ENCODE measurements at regions not wholly inside any gene's neighbourhood (a gene's known extent, or its start where the extent isn't known, plus 50 kb on each side); places are given as distances from the start of the nearest gene placed in this dataset.

DNA sequence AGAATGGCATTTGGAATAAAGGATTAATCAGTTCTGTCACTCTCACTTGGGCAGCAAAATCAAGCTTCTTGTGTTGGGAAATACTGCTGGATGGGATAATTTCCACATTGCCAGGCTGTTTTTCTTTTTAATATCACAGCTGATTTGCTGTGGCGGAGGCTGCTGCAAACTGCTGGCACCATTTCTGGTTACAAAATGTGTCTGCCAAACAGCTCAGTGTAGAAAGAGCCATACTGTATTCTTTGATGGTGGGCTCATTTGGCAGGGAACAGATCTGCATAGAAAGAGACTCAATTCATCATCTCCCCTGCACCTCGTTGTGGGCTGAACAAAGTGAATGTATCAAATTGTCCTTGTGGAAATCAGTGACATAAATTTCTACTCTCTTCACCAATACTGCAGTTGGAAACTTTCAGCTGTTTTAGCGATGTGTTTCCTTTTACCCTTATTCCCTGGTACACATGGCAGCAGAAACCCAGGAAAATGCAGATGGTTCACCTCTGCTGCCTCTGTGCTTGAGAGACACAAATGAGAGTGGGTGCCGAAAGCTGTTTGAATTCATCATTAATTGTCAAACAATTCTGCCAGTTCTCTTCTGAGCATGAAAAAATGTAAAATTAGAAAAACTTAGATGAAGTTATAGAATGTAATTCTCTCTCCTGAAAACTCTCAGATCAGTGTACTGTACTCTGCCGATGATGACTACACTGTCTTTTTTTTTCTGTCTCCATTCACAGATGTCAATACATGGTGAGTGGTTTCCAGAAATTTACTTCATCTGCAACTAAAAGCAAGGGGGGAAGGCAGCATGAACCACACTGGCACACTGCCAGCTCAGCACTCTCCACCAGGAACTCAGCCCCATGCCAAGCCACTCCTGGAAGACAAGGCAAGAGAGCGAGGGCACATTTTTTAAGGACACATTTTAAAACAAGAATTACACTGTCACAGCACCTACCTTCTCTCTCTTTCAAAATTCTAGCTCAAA, 75.0 kb downstream of the HMHB1 start:
- H3K27ac ChIP-seq (ENCODE audit: low read length), result peak overlapping the region; percentile 80
- peak; percentile 83 for DNase-seq
- no CpG with 5 or more reads among the region's 6 CpGs for WGBS (ENCODE audit: insufficient coverage)

DNA sequence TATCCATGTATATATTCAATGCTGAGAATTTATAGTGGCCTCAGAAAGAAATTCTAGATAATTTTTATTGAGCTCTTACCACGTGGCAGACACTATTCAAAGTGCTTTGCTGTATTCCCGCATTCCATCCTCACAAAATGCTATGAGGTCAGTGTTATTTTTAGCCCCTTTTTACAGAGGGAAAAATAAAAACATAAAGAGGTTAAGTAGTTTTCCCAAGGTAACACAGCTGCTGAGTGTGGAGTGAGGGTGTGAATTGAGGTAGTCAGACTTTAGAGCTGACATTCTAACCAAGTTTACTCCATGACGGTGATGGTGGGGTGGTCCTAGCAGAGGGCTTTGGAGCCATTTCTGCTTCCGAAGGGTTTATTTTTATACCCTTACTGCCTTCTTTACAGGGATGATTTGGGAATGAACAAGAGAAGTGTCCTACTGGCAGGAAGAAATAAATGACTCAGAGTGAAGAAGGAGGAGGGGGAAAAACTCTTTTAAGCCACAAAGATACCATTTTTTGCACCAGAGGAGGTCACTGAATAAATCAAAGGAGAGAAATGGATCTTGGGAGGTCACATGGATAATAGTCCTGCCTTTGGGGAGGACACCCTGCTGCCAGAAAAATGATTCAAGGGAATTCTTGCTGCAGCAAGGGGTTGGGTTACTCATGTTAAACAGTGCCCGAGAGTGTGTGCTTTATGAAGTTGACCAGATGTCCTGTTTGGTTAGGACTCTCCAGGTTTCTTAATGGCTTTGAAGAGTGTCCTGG, 76.1 kb downstream of the HMHB1 start:
- H3K27me3 ChIP-seq (ENCODE audit: control insufficient read depth, insufficient read depth, low read length), result no peaks in the 10 kb centered on the region
- no peaks in the 10 kb centered on the region for H3K36me3 ChIP-seq (ENCODE audit: control insufficient read depth, insufficient read depth, low read length)
- peaks cover 39% of the 10 kb centered on the region for H3K4me1 ChIP-seq (ENCODE audit: control insufficient read depth, insufficient read depth, low read length)
- WGBS (ENCODE audit: insufficient coverage), result 22% methylated on average over 1 of the region's 5 CpGs
- DNase-seq, result peak; percentile 89
- peak overlapping the region; percentile 80 for H3K27ac ChIP-seq (ENCODE audit: low read length)
- H3K4me3 ChIP-seq (ENCODE audit: low read length), result no peak overlapping the region
- H3K9me3 ChIP-seq (replicated peaks; ENCODE audit: control insufficient read depth, low read depth, low read length), result no peaks in the 10 kb centered on the region

More for the DNA sequence above, 75.0 kb downstream of the HMHB1 start:
- Histone ChIP-seq H3K27me3 (ENCODE audit: control insufficient read depth, insufficient read depth, low read length) (no peaks in the 10 kb centered on the region), H3K4me1 (ENCODE audit: control insufficient read depth, insufficient read depth, low read length) (peaks cover 31% of the 10 kb centered on the region), H3K4me3 (ENCODE audit: low read length) (no peak overlapping the region), H3K36me3 (ENCODE audit: control insufficient read depth, insufficient read depth, low read length) (no peaks in the 10 kb centered on the region), H3K9me3 (replicated peaks; ENCODE audit: control insufficient read depth, low read depth, low read length) (no peaks in the 10 kb centered on the region)

DNA sequence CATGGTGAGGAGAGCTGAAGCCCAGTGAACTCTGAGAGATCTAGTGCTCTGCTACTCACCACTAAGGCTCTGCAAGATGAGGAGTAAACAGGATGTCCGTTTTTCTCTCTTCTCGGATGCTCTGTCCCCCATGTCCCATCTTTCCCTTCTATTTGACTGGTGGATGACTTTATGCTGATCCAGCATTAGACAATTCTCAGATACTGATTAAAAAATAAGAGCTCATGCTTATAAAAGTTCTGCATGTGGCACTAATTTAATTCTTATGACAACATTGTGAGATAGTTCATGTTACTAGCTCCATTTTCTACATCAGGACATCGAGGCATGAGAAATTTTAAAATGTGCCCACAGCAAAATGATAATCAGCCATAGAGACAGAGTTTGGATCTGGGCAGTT, 77.0 kb downstream of the HMHB1 start:
- Histone ChIP-seq H3K9me3 (replicated peaks; ENCODE audit: control insufficient read depth, low read depth, low read length) (no peaks in the 10 kb centered on the region), H3K4me3 (ENCODE audit: low read length) (no peak overlapping the region), H3K4me1 (ENCODE audit: control insufficient read depth, insufficient read depth, low read length) (peaks cover 39% of the 10 kb centered on the region), H3K27me3 (ENCODE audit: control insufficient read depth, insufficient read depth, low read length) (no peaks in the 10 kb centered on the region), H3K27ac (ENCODE audit: low read length) (peak overlapping the region; percentile 62), H3K36me3 (ENCODE audit: control insufficient read depth, insufficient read depth, low read length) (no peaks in the 10 kb centered on the region)
- no peak for DNase-seq
- no CpG with 5 or more reads among the region's 3 CpGs for WGBS (ENCODE audit: insufficient coverage)

DNA sequence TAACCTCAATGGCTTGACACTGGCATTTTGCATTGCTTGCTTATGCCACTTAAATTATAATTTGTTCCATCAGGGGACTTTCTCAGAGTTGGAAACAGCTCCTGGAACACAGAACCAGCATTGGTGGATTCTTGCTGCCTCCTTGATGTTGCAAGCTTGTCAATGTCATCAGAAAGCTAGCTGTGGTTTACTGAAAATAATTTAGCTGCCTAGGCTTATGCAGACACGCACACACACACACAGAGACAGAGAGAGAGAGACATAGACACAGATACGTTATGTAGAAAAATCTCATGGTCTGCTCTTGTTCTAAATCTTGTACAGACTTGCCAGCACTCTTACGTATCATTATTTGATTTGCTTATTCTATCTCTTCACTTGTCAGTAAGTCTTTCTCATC, 78.0 kb downstream of the HMHB1 start:
- WGBS (ENCODE audit: insufficient coverage), result no CpG with 5 or more reads among the region's 3 CpGs
- Histone ChIP-seq H3K4me3 (ENCODE audit: low read length) (no peak overlapping the region), H3K27ac (ENCODE audit: low read length) (no peak overlapping the region), H3K27me3 (ENCODE audit: control insufficient read depth, insufficient read depth, low read length) (no peaks in the 10 kb centered on the region), H3K4me1 (ENCODE audit: control insufficient read depth, insufficient read depth, low read length) (peaks cover 39% of the 10 kb centered on the region), H3K9me3 (replicated peaks; ENCODE audit: control insufficient read depth, low read depth, low read length) (no peaks in the 10 kb centered on the region), H3K36me3 (ENCODE audit: control insufficient read depth, insufficient read depth, low read length) (no peaks in the 10 kb centered on the region)
- no peak for DNase-seq

DNA sequence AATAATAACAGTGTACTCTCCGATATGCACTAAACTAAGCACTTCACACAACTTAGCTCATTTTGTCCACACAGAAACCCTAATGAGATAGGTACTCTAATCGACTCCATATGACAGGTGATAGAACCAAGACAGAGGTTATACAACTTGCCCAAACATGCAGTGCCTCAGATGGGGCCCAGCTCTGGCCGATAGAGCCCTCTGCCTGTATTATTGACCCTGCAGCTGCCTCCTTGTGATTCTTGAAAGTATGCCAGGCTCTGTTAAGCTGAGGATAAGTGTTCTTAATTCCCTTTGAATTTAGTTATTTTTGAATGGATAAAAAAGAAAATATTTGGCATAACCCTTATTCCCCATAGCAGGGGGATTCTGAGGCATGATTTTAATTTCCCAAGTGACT, 78.5 kb downstream of the HMHB1 start:
- Histone ChIP-seq H3K4me1 (ENCODE audit: control insufficient read depth, insufficient read depth, low read length) (peaks cover 39% of the 10 kb centered on the region), H3K27ac (ENCODE audit: low read length) (no peak overlapping the region), H3K36me3 (ENCODE audit: control insufficient read depth, insufficient read depth, low read length) (no peaks in the 10 kb centered on the region), H3K9me3 (replicated peaks; ENCODE audit: control insufficient read depth, low read depth, low read length) (no peaks in the 10 kb centered on the region), H3K27me3 (ENCODE audit: control insufficient read depth, insufficient read depth, low read length) (no peaks in the 10 kb centered on the region), H3K4me3 (ENCODE audit: low read length) (no peak overlapping the region)
- WGBS (ENCODE audit: insufficient coverage), result no CpG with 5 or more reads among the region's 3 CpGs
- peak; percentile 51 for DNase-seq

DNA sequence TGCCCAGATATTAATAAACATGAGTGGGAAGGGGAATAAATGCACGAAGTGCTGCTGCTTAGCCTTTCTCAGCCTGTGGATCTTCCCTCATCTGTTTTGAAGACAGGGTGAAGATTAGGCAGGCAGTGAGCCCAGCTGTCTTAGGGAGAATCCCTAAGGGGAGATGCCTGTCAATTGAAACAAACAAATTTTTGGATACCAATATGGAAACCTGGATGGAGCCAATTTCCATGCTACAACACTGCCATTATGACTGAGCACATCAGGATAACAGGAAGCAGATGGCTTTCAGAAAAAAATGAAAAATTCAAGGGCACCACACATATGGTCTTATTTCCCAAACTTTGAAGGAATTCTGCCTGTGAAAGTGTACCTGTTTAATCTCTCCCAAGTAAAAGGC, 80.3 kb downstream of the HMHB1 start:
- no peaks in the 10 kb centered on the region for H3K9me3 ChIP-seq (replicated peaks; ENCODE audit: control insufficient read depth, low read depth, low read length)
- 20% methylated on average over 1 of the region's 1 CpG for WGBS (ENCODE audit: insufficient coverage)
- no peak overlapping the region for H3K4me3 ChIP-seq (ENCODE audit: low read length)
- H3K4me1 ChIP-seq (ENCODE audit: control insufficient read depth, insufficient read depth, low read length), result peaks cover 30% of the 10 kb centered on the region
- no peaks in the 10 kb centered on the region for H3K27me3 ChIP-seq (ENCODE audit: control insufficient read depth, insufficient read depth, low read length)
- H3K27ac ChIP-seq (ENCODE audit: low read length), result no peak overlapping the region
- peak; percentile 35 for DNase-seq
- no peaks in the 10 kb centered on the region for H3K36me3 ChIP-seq (ENCODE audit: control insufficient read depth, insufficient read depth, low read length)

DNA sequence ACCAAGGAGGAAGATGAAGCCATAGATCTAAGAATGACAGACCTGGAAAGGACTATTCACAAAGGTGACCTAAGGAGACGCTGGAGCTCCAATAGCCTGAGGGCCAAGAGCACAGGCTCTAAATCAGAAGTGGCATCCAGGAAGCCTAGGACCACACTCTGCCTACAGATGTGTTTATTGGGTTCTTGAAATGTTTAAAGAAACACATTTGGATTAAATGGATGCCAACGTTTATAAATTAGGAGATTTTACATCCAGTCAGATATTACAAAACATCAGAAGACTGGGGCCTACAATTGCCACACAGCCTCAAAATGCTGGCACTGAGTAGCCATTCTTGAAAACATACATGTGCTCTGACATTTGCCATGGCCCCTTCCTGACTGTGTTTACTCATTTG, 80.9 kb downstream of the HMHB1 start:
- Histone ChIP-seq H3K9me3 (replicated peaks; ENCODE audit: control insufficient read depth, low read depth, low read length) (no peaks in the 10 kb centered on the region), H3K4me3 (ENCODE audit: low read length) (no peak overlapping the region), H3K27ac (ENCODE audit: low read length) (no peak overlapping the region), H3K27me3 (ENCODE audit: control insufficient read depth, insufficient read depth, low read length) (no peaks in the 10 kb centered on the region), H3K36me3 (ENCODE audit: control insufficient read depth, insufficient read depth, low read length) (no peaks in the 10 kb centered on the region), H3K4me1 (ENCODE audit: control insufficient read depth, insufficient read depth, low read length) (peaks cover 27% of the 10 kb centered on the region)
- 86% methylated on average over 1 of the region's 2 CpGs for WGBS (ENCODE audit: insufficient coverage)
- DNase-seq, result no peak

DNA sequence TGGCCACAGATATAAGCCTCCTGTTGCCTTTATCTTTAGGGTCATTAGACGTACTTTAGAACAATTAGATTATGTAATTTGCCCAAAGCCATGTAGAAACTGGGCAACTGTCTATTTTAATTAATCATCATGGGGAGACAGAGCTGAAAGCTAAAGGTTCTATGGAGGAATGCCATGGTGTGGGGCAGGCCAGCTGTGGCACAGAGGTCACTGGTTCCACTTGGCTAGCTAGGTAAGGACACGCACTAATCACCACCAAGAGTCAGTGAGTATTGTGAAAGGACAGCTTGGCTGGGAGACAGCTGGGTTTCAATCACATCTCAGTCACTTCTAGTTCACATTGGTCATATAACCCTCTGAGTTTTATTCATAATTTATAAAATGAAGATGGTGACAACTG, 81.7 kb downstream of the HMHB1 start:
- H3K27me3 ChIP-seq (ENCODE audit: control insufficient read depth, insufficient read depth, low read length), result no peaks in the 10 kb centered on the region
- no peaks in the 10 kb centered on the region for H3K36me3 ChIP-seq (ENCODE audit: control insufficient read depth, insufficient read depth, low read length)
- DNase-seq, result no peak
- no peaks in the 10 kb centered on the region for H3K9me3 ChIP-seq (replicated peaks; ENCODE audit: control insufficient read depth, low read depth, low read length)
- no CpG with 5 or more reads among the region's 2 CpGs for WGBS (ENCODE audit: insufficient coverage)
- H3K4me1 ChIP-seq (ENCODE audit: control insufficient read depth, insufficient read depth, low read length), result peaks cover 20% of the 10 kb centered on the region
- no peak overlapping the region for H3K27ac ChIP-seq (ENCODE audit: low read length)
- H3K4me3 ChIP-seq (ENCODE audit: low read length), result no peak overlapping the region

DNA sequence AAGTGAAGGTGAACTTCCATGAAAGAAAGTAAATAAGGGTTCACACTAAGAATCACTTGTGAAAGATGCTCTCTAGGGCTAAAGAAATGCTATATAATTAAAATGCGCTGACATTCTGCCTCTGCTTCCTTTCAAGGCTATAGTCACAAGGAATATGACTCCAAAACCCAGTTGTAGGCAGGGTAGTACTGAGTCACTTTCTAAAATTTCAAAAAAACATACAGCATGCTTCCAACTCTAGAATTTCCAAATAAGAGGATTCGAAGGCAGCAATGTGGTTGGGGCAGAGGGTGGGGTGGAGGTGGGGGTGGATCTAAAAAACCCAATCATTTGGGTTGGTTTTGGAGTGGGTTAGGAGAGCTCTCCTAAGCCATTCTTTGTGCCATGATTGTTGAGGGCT, 84.6 kb downstream of the HMHB1 start:
- Histone ChIP-seq H3K4me1 (ENCODE audit: control insufficient read depth, insufficient read depth, low read length) (peaks cover 10% of the 10 kb centered on the region), H3K27me3 (ENCODE audit: control insufficient read depth, insufficient read depth, low read length) (no peaks in the 10 kb centered on the region)

DNA sequence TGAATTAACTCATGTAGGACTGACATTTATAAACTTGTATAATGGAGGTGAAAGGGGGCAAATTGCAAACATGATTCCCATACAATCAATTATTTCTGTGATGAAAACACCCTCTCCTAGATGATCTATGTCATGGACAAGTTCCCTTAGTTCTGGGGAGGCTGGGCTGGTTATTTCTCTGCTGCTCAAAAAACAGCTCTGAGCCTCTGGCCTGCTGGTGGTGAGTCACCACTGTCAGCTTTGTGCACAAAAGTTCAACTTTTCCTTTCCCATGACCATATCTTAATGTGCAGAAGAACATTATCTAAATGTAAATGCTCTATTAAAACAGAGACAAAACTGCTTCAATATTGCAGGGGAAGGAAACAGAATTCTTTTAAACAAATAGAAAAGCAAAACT, 85.0 kb downstream of the HMHB1 start:
- H3K27me3 ChIP-seq (ENCODE audit: control insufficient read depth, insufficient read depth, low read length), result no peaks in the 10 kb centered on the region
- H3K4me1 ChIP-seq (ENCODE audit: control insufficient read depth, insufficient read depth, low read length), result peaks cover 9% of the 10 kb centered on the region
- peak; percentile 30 for DNase-seq
- no peak overlapping the region for H3K27ac ChIP-seq (ENCODE audit: low read length)
- H3K4me3 ChIP-seq (ENCODE audit: low read length), result no peak overlapping the region
- no peaks in the 10 kb centered on the region for H3K9me3 ChIP-seq (replicated peaks; ENCODE audit: control insufficient read depth, low read depth, low read length)
- H3K36me3 ChIP-seq (ENCODE audit: control insufficient read depth, insufficient read depth, low read length), result no peaks in the 10 kb centered on the region

More for the DNA sequence above, 84.6 kb downstream of the HMHB1 start:
- Histone ChIP-seq H3K9me3 (replicated peaks; ENCODE audit: control insufficient read depth, low read depth, low read length) (no peaks in the 10 kb centered on the region), H3K27ac (ENCODE audit: low read length) (no peak overlapping the region), H3K36me3 (ENCODE audit: control insufficient read depth, insufficient read depth, low read length) (no peaks in the 10 kb centered on the region), H3K4me3 (ENCODE audit: low read length) (no peak overlapping the region)
- no peak for DNase-seq
- WGBS (ENCODE audit: insufficient coverage), result no CpG with 5 or more reads among the region's 2 CpGs

Data from muscle of leg (tissue), 3 donors.